ENCODE measurements at regions not wholly inside any gene's neighbourhood (a gene's known extent, or its start where the extent isn't known, plus 50 kb on each side); places are given as distances from the start of the nearest gene placed in this dataset.

- WGBS (ENCODE audit: low lambda C conversion rate, missing lambda C conversion rate), result 86% methylated on average over 1 of the region's 1 CpG
- Histone ChIP-seq H4K20me1 (ENCODE audit: insufficient read depth, poor library complexity, severe bottlenecking) (no peaks in the 10 kb centered on the region), H3K9me2 (replicated peaks; ENCODE audit: insufficient read depth) (no peaks in the 10 kb centered on the region), H3K4me1 (ENCODE audit: insufficient read depth) (no peaks in the 10 kb centered on the region), H3K4me3 (no peak overlapping the region), H3K27ac (no peak overlapping the region), H3K36me3 (replicated peaks; ENCODE audit: insufficient read depth, low read depth) (no peaks in the 10 kb centered on the region), H3K9me3 (ENCODE audit: low read depth) (no peaks in the 10 kb centered on the region), H2AFZ (no peak overlapping the region), H3K79me2 (no peaks in the 10 kb centered on the region), H3K4me2 (no peak overlapping the region), H3K27me3 (no peaks in the 10 kb centered on the region)
- DNase-seq (ENCODE audit: low spot score), result no peak
- no peak for TF ChIP-seq EZH2phosphoT487 (IDR thresholded peaks at IDR 0.05; ENCODE audit: low read depth, severe bottlenecking, unreplicated experiment)
These were observed 374.6 kb downstream of the OSTF1 start for GRCh38 chr9:75462866-75463265.

GRCh38 chr9:75463871-75464270, 375.6 kb downstream of the OSTF1 start:
- no peak overlapping the region for H3K4me2 ChIP-seq
- no peaks in the 10 kb centered on the region for H3K4me1 ChIP-seq (ENCODE audit: insufficient read depth)
- TF ChIP-seq EZH2phosphoT487 (IDR thresholded peaks at IDR 0.05; ENCODE audit: low read depth, severe bottlenecking, unreplicated experiment) (no peak), EZH2 (IDR thresholded peaks at IDR 0.05; ENCODE audit: borderline replicate concordance) (no peak), CTCF (IDR thresholded peaks at IDR 0.05; ENCODE audit: poor library complexity) (no peak)
- no peak overlapping the region for H2AFZ ChIP-seq
- no peaks in the 10 kb centered on the region for H3K9me2 ChIP-seq (replicated peaks; ENCODE audit: insufficient read depth)
- DNase-seq (ENCODE audit: low spot score), result no peak
- H3K9me3 ChIP-seq (ENCODE audit: low read depth), result no peaks in the 10 kb centered on the region
- H4K20me1 ChIP-seq (ENCODE audit: insufficient read depth, poor library complexity, severe bottlenecking), result no peaks in the 10 kb centered on the region
- no peak overlapping the region for H3K27ac ChIP-seq
- no peak overlapping the region for H3K4me3 ChIP-seq
- H3K36me3 ChIP-seq (replicated peaks; ENCODE audit: insufficient read depth, low read depth), result no peaks in the 10 kb centered on the region
- no peaks in the 10 kb centered on the region for H3K79me2 ChIP-seq
- H3K27me3 ChIP-seq, result no peaks in the 10 kb centered on the region

- no peak overlapping the region for H3K4me2 ChIP-seq
- no peak overlapping the region for H3K4me3 ChIP-seq
- no peaks in the 10 kb centered on the region for H3K4me1 ChIP-seq (ENCODE audit: insufficient read depth)
- no peak overlapping the region for H2AFZ ChIP-seq
- H4K20me1 ChIP-seq (ENCODE audit: insufficient read depth, poor library complexity, severe bottlenecking), result no peaks in the 10 kb centered on the region
- 94% methylated on average over 4 of the region's 4 CpGs for WGBS (ENCODE audit: low lambda C conversion rate, missing lambda C conversion rate)
- H3K36me3 ChIP-seq (replicated peaks; ENCODE audit: insufficient read depth, low read depth), result no peaks in the 10 kb centered on the region
- no peaks in the 10 kb centered on the region for H3K9me2 ChIP-seq (replicated peaks; ENCODE audit: insufficient read depth)
- DNase-seq (ENCODE audit: low spot score), result no peak
- no peak overlapping the region for H3K27ac ChIP-seq
- H3K79me2 ChIP-seq, result no peaks in the 10 kb centered on the region
- TF ChIP-seq EZH2 (IDR thresholded peaks at IDR 0.05; ENCODE audit: borderline replicate concordance), result no peak
- TF ChIP-seq CTCF (IDR thresholded peaks at IDR 0.05; ENCODE audit: poor library complexity), result no peak
- no peak for TF ChIP-seq EZH2phosphoT487 (IDR thresholded peaks at IDR 0.05; ENCODE audit: low read depth, severe bottlenecking, unreplicated experiment)
- H3K9me3 ChIP-seq (ENCODE audit: low read depth), result no peaks in the 10 kb centered on the region
- H3K27me3 ChIP-seq, result peaks cover 2% of the 10 kb centered on the region
These were observed 376.4 kb downstream of the OSTF1 start for GRCh38 chr9:75464726-75465125.

- Histone ChIP-seq H3K4me2 (no peak overlapping the region), H3K4me3 (no peak overlapping the region), H3K27me3 (peaks cover 2% of the 10 kb centered on the region), H2AFZ (no peak overlapping the region), H4K20me1 (ENCODE audit: insufficient read depth, poor library complexity, severe bottlenecking) (no peaks in the 10 kb centered on the region), H3K27ac (no peak overlapping the region), H3K9me3 (ENCODE audit: low read depth) (no peaks in the 10 kb centered on the region), H3K4me1 (ENCODE audit: insufficient read depth) (no peaks in the 10 kb centered on the region), H3K79me2 (no peaks in the 10 kb centered on the region), H3K36me3 (replicated peaks; ENCODE audit: insufficient read depth, low read depth) (no peaks in the 10 kb centered on the region), H3K9me2 (replicated peaks; ENCODE audit: insufficient read depth) (no peaks in the 10 kb centered on the region)
- WGBS (ENCODE audit: low lambda C conversion rate, missing lambda C conversion rate), result 85% methylated on average over 2 of the region's 2 CpGs
- TF ChIP-seq CTCF (IDR thresholded peaks at IDR 0.05; ENCODE audit: poor library complexity) (no peak), EZH2phosphoT487 (IDR thresholded peaks at IDR 0.05; ENCODE audit: low read depth, severe bottlenecking, unreplicated experiment) (no peak), EZH2 (IDR thresholded peaks at IDR 0.05; ENCODE audit: borderline replicate concordance) (no peak)
- DNase-seq (ENCODE audit: low spot score), result no peak
These were observed 378.8 kb downstream of the OSTF1 start for GRCh38 chr9:75467142-75467541.

All from hepatocyte (in vitro differentiated cells).